Prostate gland (tissue), 2 donors: ENCODE measurements at regions not wholly inside any gene's neighbourhood (a gene's known extent, or its start where the extent isn't known, plus 50 kb on each side); places are given as distances from the start of the nearest gene placed in this dataset.

Experiments used
- POLR2A ChIP-seq: fragments of 450-650 bp; IDR thresholded peaks from one replicate; pipeline ENCODE4 v1.6.1; 2016; ENCODE audit warnings: antibody characterized with exemption, mild to moderate bottlenecking
- POLR2AphosphoS5 ChIP-seq: sonication (generic); formaldehyde crosslinking; IDR thresholded peaks from one replicate; pipeline ENCODE4 v1.6.1; 2017; ENCODE audit warnings: antibody characterized with exemption
- TF ChIP-seq, protein P1 (sequence below), 4 experiments: fragments of 200-600 bp in 2 of 4; fragments of 450-650 bp in 2 of 4; sonication (generic) in 2 of 4; IDR thresholded peaks; 1 replicate in 3 of 4; 2 replicates in 1 of 4; pipeline ENCODE4 v1.5.1; 2016 to 2019; ENCODE audit warnings: antibody characterized with exemption in 4 of 4, mild to moderate bottlenecking in 2 of 4, moderate library complexity in 2 of 4

DNA sequence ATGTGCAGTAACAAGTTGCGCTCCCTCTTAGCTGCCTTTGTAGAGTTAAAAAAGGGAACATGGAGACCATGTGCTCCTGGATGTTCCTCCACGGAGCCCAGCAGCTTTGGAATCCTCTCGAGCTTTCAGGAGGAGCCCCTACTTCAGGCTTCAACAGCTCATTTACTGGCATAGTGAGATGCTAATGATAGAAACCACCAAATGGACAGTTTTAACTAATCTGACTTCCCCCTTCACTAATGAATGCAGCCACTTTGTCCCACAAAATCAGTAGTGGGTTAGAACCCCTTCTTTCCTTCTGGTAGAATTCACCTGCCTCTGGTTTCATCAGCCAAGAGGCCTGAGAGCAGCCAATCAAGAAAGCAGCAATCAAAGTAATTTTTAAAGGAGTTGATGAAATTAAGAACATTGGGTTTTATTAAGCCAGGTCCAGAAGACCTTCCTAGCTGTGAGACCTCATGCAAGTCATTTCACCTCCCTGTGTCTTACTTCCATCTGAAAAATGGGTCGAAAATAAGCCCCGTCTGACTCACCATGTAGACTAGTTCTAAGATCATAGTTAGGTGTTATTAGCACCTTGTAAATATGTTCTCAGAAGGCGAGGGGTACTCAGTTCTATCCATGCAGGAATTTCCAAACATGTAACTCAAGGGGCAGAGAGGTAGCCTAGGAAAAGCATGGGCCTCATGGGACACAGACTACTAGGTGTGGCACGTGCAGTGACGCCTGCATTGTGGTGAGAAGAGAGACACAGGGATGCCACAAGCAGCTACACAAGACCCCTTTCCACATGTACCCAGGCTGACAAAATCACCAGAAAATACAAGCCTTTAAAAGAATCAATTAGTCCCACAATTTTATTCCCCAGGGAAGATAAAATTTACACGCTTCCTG, 179.7 kb upstream of the LPP start:
- no peak for TF ChIP-seq POLR2A
- TF ChIP-seq POLR2AphosphoS5: no peak
- TF ChIP-seq, protein P1, sequence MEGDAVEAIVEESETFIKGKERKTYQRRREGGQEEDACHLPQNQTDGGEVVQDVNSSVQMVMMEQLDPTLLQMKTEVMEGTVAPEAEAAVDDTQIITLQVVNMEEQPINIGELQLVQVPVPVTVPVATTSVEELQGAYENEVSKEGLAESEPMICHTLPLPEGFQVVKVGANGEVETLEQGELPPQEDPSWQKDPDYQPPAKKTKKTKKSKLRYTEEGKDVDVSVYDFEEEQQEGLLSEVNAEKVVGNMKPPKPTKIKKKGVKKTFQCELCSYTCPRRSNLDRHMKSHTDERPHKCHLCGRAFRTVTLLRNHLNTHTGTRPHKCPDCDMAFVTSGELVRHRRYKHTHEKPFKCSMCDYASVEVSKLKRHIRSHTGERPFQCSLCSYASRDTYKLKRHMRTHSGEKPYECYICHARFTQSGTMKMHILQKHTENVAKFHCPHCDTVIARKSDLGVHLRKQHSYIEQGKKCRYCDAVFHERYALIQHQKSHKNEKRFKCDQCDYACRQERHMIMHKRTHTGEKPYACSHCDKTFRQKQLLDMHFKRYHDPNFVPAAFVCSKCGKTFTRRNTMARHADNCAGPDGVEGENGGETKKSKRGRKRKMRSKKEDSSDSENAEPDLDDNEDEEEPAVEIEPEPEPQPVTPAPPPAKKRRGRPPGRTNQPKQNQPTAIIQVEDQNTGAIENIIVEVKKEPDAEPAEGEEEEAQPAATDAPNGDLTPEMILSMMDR (IDR thresholded peaks at IDR 0.05): no peak
